ENCODE measurements at regions not wholly inside any gene's neighbourhood (a gene's known extent, or its start where the extent isn't known, plus 50 kb on each side); places are given as distances from the start of the nearest gene placed in this dataset.
A peak's percentile ranks its signal among the peaks of the same experiment; 100 is the strongest.

DNA sequence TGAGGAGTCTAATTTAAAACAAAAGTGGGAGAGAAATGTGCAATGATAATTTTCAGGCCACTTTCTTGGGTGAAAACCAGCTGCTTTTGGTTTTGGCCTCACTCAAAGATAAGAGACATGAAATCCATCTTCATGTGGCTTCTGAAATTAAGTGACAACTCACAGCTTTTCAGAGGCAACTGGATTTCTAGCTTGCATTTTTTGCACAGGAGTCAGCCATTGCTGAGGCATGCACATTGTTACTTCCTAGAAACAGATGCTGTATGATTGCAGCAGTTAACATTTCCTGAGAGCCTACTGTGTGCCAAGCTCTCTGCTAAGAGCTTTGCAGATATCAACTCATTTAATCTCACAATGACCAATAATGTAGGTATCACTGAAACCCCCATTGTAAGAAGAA lies 562.6 kb downstream of the NR2F1-AS1 start:
- Histone ChIP-seq H3K36me3 (ENCODE audit: control insufficient read depth, insufficient read depth, low read length) (no peaks in the 10 kb centered on the region), H3K4me3 (ENCODE audit: low read depth in 2 of 2, low read length in 2 of 2) (no peak overlapping the region), H3K27ac (ENCODE audit: low read length) (no peak overlapping the region; the same call in 1 of the 2 replicates), H3K27me3 (ENCODE audit: control insufficient read depth, insufficient read depth, low read length) (no peaks in the 10 kb centered on the region), H3K9me3 (ENCODE audit: control insufficient read depth, insufficient read depth, low read depth, low read length) (no peaks in the 10 kb centered on the region), H3K4me1 (ENCODE audit: control insufficient read depth, insufficient read depth, low read length) (no peaks in the 10 kb centered on the region)
- DNase-seq (ENCODE audit: low read depth, low spot score): no peak
- intact Hi-C loops (cut with micrococcal nuclease; ENCODE audit: unreplicated experiment) (no loop called here), in situ Hi-C loops (cut with HindIII; ENCODE audit: low pct_unique_long_range_greater_than_20kb, low sequenced_read_pairs) (no loop called here)
- TF ChIP-seq SIN3A (IDR thresholded peaks at IDR 0.05; ENCODE audit: borderline replicate concordance, insufficient read depth, low read depth, low read length) (no peak), POLR2AphosphoS5 (IDR thresholded peaks at IDR 0.05; ENCODE audit: low read depth, low read length) (no peak), TCF7L2 (IDR thresholded peaks at IDR 0.05; ENCODE audit: low read depth, low read length) (no peak)
- TF ChIP-seq, protein P1, sequence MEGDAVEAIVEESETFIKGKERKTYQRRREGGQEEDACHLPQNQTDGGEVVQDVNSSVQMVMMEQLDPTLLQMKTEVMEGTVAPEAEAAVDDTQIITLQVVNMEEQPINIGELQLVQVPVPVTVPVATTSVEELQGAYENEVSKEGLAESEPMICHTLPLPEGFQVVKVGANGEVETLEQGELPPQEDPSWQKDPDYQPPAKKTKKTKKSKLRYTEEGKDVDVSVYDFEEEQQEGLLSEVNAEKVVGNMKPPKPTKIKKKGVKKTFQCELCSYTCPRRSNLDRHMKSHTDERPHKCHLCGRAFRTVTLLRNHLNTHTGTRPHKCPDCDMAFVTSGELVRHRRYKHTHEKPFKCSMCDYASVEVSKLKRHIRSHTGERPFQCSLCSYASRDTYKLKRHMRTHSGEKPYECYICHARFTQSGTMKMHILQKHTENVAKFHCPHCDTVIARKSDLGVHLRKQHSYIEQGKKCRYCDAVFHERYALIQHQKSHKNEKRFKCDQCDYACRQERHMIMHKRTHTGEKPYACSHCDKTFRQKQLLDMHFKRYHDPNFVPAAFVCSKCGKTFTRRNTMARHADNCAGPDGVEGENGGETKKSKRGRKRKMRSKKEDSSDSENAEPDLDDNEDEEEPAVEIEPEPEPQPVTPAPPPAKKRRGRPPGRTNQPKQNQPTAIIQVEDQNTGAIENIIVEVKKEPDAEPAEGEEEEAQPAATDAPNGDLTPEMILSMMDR (IDR thresholded peaks at IDR 0.05): no peak
- TF ChIP-seq, protein P2, sequence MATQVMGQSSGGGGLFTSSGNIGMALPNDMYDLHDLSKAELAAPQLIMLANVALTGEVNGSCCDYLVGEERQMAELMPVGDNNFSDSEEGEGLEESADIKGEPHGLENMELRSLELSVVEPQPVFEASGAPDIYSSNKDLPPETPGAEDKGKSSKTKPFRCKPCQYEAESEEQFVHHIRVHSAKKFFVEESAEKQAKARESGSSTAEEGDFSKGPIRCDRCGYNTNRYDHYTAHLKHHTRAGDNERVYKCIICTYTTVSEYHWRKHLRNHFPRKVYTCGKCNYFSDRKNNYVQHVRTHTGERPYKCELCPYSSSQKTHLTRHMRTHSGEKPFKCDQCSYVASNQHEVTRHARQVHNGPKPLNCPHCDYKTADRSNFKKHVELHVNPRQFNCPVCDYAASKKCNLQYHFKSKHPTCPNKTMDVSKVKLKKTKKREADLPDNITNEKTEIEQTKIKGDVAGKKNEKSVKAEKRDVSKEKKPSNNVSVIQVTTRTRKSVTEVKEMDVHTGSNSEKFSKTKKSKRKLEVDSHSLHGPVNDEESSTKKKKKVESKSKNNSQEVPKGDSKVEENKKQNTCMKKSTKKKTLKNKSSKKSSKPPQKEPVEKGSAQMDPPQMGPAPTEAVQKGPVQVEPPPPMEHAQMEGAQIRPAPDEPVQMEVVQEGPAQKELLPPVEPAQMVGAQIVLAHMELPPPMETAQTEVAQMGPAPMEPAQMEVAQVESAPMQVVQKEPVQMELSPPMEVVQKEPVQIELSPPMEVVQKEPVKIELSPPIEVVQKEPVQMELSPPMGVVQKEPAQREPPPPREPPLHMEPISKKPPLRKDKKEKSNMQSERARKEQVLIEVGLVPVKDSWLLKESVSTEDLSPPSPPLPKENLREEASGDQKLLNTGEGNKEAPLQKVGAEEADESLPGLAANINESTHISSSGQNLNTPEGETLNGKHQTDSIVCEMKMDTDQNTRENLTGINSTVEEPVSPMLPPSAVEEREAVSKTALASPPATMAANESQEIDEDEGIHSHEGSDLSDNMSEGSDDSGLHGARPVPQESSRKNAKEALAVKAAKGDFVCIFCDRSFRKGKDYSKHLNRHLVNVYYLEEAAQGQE (IDR thresholded peaks at IDR 0.05; ENCODE audit: insufficient read depth in 1 of 2, low read depth in 2 of 2, low read length in 1 of 2): no peak
- ATAC-seq: no peak
- BruUV-seq (replicated peaks): no TSS peak
- CTCF ChIA-PET: interaction anchor here (0.8 kb wide), 1 partner anchor 74 kb away, joined by 4 read pairs; no protein-coding TSS in a partner anchor
- POLR2A ChIA-PET: no interaction called here

DNA sequence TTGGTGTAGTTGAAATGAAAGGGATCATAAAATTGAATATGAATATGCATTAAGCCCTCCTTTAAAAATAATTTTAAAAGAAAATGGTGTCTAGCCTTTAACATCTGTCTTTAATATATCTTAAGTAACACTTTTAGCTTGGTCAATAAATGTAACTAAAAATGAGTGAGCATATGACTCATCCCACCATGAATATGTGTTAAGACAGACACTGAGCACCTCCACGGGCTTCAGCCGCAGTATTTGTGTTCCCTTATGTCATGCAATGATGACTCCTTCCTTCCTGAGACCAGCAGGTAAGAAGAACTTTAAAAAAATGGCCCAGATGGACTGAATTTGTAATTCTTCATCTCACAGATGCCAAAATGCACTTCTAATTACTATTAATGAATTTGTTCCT lies 563.2 kb downstream of the NR2F1-AS1 start:
- intact Hi-C loops (cut with micrococcal nuclease; ENCODE audit: unreplicated experiment) (no loop called here), in situ Hi-C loops (cut with HindIII; ENCODE audit: low pct_unique_long_range_greater_than_20kb, low sequenced_read_pairs) (no loop called here)
- H3K36me3 ChIP-seq (ENCODE audit: control insufficient read depth, insufficient read depth, low read length): no peaks in the 10 kb centered on the region
- H3K4me3 ChIP-seq (ENCODE audit: low read depth in 2 of 2, low read length in 2 of 2): no peak overlapping the region
- CTCF ChIA-PET: no interaction called here
- no peak for ATAC-seq
- POLR2A ChIA-PET: no interaction called here
- DNase-seq (ENCODE audit: low read depth, low spot score): no peak
- no peaks in the 10 kb centered on the region; the same call in 1 of the 2 replicates for H3K9me3 ChIP-seq (ENCODE audit: control insufficient read depth, insufficient read depth, low read depth, low read length)
- no TSS peak for BruUV-seq (replicated peaks)
- H3K4me1 ChIP-seq (ENCODE audit: control insufficient read depth, insufficient read depth, low read length): no peaks in the 10 kb centered on the region
- no peak for TF ChIP-seq TCF7L2 (IDR thresholded peaks at IDR 0.05; ENCODE audit: low read depth, low read length)
- TF ChIP-seq, protein P2 (IDR thresholded peaks at IDR 0.05; ENCODE audit: insufficient read depth in 1 of 2, low read depth in 2 of 2, low read length in 1 of 2): no peak
- no peaks in the 10 kb centered on the region for H3K27me3 ChIP-seq (ENCODE audit: control insufficient read depth, insufficient read depth, low read length)
- peak overlapping the region; percentile 29; the same call in 1 of the 2 replicates for H3K27ac ChIP-seq (ENCODE audit: low read length)
